SH-SY5Y (cell line): ENCODE measurements at regions not wholly inside any gene's neighbourhood (a gene's known extent, or its start where the extent isn't known, plus 50 kb on each side); places are given as distances from the start of the nearest gene placed in this dataset.
A peak's percentile ranks its signal among the peaks of the same experiment; 100 is the strongest.

Experiments
- GATA2 ChIP-seq: IDR thresholded peaks from 2 replicates; pipeline ENCODE4 v1.6.1; 2011; ENCODE audit warnings: mild to moderate bottlenecking, low read depth, low read length
- GATA3 ChIP-seq: IDR thresholded peaks from 2 replicates; pipeline ENCODE4 v1.6.1; 2011; ENCODE audit warnings: low read depth, mild to moderate bottlenecking, low read length, moderate library complexity

- TF ChIP-seq GATA3: no peak
- no peak for TF ChIP-seq GATA2
These were observed 500.3 kb upstream of the RORB start for GRCh38 chr9:73996844-73997243.

GRCh38 chr9:74001382-74001781 lies 495.8 kb upstream of the RORB start:
- TF ChIP-seq GATA3 (no peak), GATA2 (no peak)

GRCh38 chr9:74006935-74007334 lies 490.2 kb upstream of the RORB start:
- no peak for TF ChIP-seq GATA2
- no peak for TF ChIP-seq GATA3

GRCh38 chr9:74007833-74008232 lies 489.3 kb upstream of the RORB start:
- TF ChIP-seq GATA3: no peak
- TF ChIP-seq GATA2: no peak

GRCh38 chr9:74016004-74016403 lies 481.1 kb upstream of the RORB start:
- TF ChIP-seq GATA2 (no peak), GATA3 (no peak)

- no peak for TF ChIP-seq GATA3
- TF ChIP-seq GATA2: no peak
These were observed 471.7 kb upstream of the RORB start for GRCh38 chr9:74025402-74025925.

GRCh38 chr9:74032421-74032820 lies 464.7 kb upstream of the RORB start:
- no peak for TF ChIP-seq GATA3

- TF ChIP-seq GATA2: no peak
- TF ChIP-seq GATA3: no peak
These were observed 461.3 kb upstream of the RORB start for GRCh38 chr9:74035786-74036185.

GRCh38 chr9:74036549-74037231 lies 460.4 kb upstream of the RORB start:
- TF ChIP-seq GATA3 (no peak), GATA2 (no peak)

- TF ChIP-seq GATA2 (peak; percentile 53), GATA3 (peak; percentile 75)
These were observed 459.9 kb upstream of the RORB start for GRCh38 chr9:74037274-74037673.

- TF ChIP-seq GATA3: no peak
- no peak for TF ChIP-seq GATA2
These were observed 455.5 kb upstream of the RORB start for GRCh38 chr9:74041588-74041987.

- TF ChIP-seq GATA2 (no peak), GATA3 (no peak)
These were observed 452.3 kb upstream of the RORB start for GRCh38 chr9:74044844-74045243.

- TF ChIP-seq GATA3: no peak
- no peak for TF ChIP-seq GATA2
These were observed 441.1 kb upstream of the RORB start for GRCh38 chr9:74056023-74056422.

- no peak for TF ChIP-seq GATA3
- no peak for TF ChIP-seq GATA2
These were observed 432.4 kb upstream of the RORB start for GRCh38 chr9:74064702-74065101.

- TF ChIP-seq GATA3: no peak
- TF ChIP-seq GATA2: no peak
These were observed 431.0 kb upstream of the RORB start for GRCh38 chr9:74066128-74066527.

GRCh38 chr9:74066605-74067004 lies 430.5 kb upstream of the RORB start:
- TF ChIP-seq GATA3 (no peak), GATA2 (no peak)
